HG03103 (cell line): ENCODE measurements at regions not wholly inside any gene's neighbourhood (a gene's known extent, or its start where the extent isn't known, plus 50 kb on each side); places are given as distances from the start of the nearest gene placed in this dataset.
"Not testable (repeated sequence)": the region's sequence is repeated elsewhere in the genome, so short reads cannot be mapped to it uniquely, and the experiment has no call there.

Experiments used
- ATAC-seq: cut with Tn5 transposase; IDR thresholded peaks from one replicate; pipeline ENCODE4 v1.9.1; 2021; ENCODE audit warnings: low read depth; ENCODE audit not compliant: unreplicated experiment

DNA sequence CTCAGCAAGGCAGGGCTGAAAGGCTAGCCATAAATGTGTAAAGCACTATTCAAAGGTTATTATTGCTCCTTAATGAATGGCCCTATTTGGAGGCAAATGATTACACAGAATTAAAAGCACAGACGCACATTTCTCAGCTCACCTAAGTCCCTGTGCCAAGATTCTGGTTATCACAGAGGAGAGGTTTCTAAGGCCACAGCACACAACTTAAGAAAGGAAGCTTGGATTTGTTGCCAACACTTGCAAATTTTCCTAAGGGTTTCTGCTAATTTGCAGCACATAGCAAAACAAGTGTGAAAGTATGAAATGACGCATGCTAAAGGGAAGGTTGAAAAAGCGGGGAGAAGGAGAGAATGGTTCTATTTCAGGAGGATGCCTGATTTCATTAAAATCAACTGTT lies 834.1 kb upstream of the C9orf72 start:
- no peak for ATAC-seq

DNA sequence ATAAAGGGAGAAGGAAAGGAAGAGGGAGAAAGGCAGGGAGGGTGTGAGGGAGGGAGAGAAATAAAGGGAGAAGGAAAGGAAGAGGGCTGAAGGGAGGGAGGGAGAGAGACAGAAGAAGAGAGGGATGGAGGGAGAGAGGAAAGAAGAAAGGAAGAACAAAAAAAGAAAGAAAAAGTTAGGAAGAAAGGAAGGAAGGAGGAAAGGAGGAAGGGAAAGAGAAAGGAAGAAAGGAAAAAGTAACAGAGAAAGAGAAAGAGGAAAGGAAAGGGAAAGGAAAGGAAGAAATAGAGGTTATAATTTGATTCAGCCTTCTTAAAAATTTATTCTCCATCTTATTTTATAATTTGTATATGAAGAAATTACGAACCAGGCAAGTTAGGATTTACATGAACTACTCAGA lies 836.6 kb upstream of the C9orf72 start:
- no peak for ATAC-seq

DNA sequence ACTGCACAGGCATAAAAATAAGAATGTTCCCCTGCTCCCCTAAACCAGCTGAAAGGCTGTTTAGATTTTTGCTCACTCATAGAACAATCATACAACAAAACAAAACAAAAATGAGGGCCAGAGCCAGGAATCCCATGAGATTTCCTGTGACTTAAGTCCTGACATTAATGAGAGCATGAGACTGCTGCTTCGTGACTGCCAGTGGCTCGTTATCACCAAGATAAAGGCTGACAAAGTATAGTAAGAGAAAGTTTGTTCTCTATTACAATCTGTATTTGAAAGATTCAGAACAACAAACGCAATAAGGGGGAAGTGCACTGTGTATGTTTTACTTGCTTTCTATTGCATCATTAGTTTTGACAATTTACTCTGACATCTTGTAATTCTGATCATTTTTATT lies 837.1 kb upstream of the C9orf72 start:
- no peak for ATAC-seq

DNA sequence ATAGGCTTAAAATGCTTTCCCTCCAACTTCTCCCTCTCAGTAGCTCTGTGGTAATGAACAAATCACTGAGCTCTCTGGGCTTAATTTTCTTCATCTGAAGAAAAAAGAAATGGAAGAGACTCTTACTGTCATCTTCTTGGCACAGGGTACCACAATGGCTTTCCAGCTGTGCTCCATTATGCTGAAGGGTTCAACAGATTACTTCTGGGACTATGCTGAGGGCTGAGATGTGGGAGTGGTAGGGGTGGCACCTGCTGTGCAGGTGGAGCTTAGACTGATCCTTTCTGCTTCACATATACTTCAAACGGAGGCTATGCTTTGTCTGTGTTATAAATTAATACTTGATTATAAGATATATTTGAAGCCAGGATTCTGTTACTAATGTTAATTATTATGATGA lies 840.2 kb upstream of the C9orf72 start:
- no peak for ATAC-seq

DNA sequence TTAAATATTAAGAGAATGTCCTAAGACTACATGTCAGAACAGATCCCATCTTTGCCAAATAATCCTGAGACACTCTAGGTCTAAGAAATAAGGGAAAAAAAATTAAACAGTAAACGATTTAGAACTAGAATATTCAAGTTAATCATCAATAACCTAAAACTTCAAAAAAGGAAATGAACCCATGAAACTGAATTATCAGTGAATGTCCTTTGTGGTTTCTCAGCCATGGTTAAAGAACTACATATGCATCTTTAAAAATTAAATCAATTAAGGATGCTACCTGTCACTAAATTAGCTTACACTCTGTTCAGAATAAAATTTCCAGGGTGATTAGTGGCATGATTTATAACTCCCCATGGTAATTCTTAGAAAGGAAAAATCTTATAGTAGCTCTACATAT lies 850.0 kb upstream of the C9orf72 start:
- ATAC-seq, result no peak

DNA sequence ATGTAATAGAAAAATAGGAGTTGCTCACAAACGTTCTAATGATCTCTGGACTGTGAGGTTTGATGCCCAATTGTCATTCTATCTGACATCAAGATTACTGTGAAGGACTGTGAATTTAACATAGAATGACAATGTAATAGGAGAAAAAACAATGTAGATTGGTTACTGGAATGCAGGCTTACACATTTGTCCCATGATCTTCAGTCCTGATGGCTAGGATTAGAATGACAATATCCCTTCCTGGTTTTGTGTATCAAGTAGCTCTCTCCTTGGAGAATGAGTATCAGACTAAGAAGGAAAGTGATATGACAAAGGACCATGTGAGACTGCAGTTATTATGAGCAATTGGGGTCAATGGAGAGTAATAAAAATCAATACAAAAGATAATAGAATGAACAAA lies 862.2 kb upstream of the C9orf72 start:
- no peak for ATAC-seq

- no peak for ATAC-seq
Observed at GRCh38 chr9:28439688-28440087, 866.4 kb upstream of the C9orf72 start.

- no peak for ATAC-seq
Observed at GRCh38 chr9:28443461-28443860, 870.2 kb upstream of the C9orf72 start.

DNA sequence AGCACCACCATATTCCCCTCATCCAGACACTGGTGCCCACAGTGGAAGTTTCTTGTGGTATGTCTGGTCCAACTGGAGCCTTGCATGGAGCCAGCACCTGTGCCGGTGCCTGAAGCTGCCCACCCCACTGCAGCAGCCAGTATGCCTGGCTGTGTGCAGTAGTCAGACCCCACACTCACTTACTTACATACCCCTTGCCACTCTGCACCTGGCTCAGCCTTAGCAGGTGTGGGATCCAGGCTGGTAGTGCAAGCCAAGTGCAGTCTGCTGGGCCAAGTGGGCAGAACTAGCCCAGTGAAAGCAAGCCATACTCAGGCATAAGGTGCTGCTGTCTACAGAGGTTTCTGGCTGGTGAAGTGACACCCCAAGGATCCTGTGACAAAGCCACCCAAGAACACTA lies 871.4 kb upstream of the C9orf72 start:
- ATAC-seq, result no peak

DNA sequence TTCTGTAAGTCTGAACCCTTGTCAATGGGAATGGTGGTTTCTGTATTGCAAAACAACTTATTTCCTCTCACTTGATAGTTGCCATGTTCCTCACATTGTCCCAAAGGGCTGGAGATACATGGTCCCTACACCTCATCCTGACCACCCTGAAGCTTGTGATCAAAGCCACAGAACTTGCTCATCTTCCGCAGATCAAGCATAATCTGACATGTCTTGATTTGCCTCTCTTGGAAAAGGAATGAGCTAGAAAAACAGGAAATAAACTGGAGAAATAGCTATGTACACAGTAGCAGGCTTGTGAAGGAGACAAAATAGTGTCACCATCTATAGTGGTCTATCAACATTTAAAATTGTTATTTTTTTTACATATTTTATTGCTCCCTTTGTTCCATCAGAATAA lies 871.9 kb upstream of the C9orf72 start:
- no peak for ATAC-seq

GRCh38 chr9:28453918-28454317 lies 880.6 kb upstream of the C9orf72 start:
- no peak for ATAC-seq

DNA sequence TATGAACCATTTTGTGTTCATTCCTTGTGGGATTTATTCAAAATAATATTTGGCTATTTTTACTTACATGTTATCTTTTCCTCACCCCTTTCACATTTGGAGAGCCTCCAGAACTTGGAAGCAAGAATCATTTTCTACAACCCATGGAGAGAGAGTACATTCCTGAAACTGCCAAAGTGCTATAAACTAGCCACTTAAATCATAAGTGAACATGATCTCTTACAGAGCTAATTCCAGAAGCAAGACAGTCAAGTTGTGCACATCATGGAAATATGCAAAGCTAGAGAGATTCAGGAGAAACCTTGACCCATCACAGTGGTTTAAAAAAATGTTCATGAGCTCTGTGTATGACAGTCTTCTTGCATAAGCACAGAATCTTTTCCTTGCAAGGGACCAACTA lies 883.6 kb upstream of the C9orf72 start:
- no peak for ATAC-seq

DNA sequence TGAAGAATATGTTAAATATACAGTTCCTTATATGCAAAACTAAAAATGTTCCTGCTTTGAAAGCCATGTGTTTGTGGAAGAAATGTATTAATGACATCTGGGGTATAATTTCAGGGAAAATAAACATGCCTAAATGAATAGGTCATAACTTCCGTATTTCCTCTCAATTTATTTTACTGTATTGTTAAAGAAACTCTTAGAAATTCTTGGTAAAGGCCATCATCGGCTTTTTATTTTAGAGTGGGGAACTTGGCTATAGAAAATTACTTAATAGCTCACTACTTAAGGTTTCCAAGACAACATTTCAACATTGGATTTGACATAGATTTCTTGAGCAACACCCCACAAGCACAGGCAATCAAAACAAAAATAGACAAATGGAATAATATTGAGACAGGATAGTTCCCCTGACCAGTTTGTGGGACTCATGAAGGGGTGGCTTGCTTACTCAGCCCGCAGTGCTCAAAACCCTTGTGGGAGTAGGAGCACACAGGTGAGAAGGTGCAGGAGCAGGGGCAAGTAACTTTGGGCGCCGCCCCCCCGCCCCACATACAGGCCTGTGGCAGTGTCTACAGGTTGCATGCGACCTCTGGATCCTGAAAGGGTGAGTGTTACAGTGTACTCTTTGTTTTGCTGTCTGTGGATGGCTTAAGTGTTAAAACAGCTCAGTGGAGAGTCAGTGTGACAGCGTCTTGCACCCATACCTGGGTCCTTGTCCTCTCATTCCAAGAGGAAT lies 891.4 kb upstream of the C9orf72 start:
- no peak for ATAC-seq

- ATAC-seq, result no peak
Observed at GRCh38 chr9:28471261-28471660, 898.0 kb upstream of the C9orf72 start.

- ATAC-seq, result no peak
Observed at GRCh38 chr9:28487561-28487960, 914.3 kb upstream of the C9orf72 start.

GRCh38 chr9:28491121-28491520 lies 917.8 kb upstream of the C9orf72 start:
- no peak for ATAC-seq

DNA sequence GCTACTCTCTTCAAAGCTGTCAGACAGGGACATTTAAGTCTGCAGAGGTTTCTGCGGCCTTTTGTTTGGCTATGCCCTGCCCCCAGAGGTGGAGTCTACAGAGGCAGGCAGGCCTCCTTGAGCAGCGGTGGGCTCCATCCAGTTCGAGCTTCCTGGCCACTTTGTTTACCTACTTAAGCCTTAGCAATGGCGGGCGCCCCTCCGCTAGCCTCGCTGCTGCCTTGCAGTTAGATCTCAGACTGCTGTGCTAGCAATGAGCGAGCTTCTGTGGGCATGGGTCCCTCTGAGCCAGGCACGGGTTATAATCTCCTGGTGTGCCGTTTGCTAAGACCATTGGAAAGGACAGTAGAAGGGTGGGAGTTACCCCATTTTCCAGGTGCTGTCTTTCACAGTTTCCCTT lies 924.9 kb upstream of the C9orf72 start:
- ATAC-seq, result not testable (repeated sequence)

GRCh38 chr9:28502189-28502588 lies 928.9 kb upstream of the C9orf72 start:
- ATAC-seq, result no peak

DNA sequence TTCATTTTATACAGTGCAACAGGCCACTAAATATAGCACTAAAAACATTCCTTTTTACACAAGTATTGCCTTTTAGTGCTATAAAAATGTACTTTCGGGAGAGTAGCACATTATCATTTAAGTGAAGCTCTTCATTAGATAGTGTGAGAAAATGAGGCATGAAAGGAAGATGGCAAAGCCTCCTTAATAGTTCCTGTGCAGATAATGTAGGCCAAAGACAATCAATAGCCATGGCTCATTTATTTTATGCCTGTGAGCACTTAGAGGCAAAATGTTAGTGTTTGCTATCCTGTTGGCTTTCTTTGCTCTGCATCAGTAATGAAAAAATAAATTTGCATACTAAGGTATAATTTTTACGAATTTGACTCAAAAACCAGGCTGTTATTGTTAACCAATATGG lies 929.5 kb upstream of the C9orf72 start:
- ATAC-seq, result no peak

- ATAC-seq, result no peak
Observed at GRCh38 chr9:28503573-28503972, 930.3 kb upstream of the C9orf72 start.

- no peak for ATAC-seq
Observed at GRCh38 chr9:28518439-28518838, 945.2 kb upstream of the C9orf72 start.

GRCh38 chr9:28524309-28524708 lies 951.0 kb upstream of the C9orf72 start:
- ATAC-seq, result not testable (repeated sequence)

DNA sequence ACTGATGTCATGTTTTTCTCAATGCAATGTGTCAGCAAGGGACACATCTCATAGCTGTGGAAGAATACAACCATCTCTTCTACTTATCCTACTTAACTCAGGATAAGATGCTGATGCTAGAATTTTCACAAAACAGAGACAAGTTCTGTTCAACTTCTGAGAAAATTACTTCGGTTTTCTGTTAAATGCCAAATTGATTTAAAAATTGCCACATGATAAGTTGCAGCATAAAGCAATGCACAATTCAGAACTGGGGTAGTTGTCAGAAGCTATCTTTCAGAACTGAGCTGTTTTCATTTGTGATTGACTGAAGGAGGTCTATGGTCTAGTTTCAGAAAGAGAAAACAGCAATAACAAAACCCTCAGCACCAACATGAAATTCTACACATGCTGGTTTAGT lies 954.8 kb upstream of the C9orf72 start:
- ATAC-seq, result no peak
